Activated CD8-positive, alpha-beta memory T cell treated with anti-CD3 and anti-CD28 coated beads for 4 hours (primary cell): ENCODE measurements at regions not wholly inside any gene's neighbourhood (a gene's known extent, or its start where the extent isn't known, plus 50 kb on each side); places are given as distances from the start of the nearest gene placed in this dataset.

Experiments used
- DNase-seq, 2 donors: peaks; one replicate each; pipeline ENCODE4 v3.0.0-alpha.2; 2020; ENCODE audit warnings: low read depth in 2 of 2

- no peak for DNase-seq
These were observed 400.4 kb upstream of the KIF2A start for GRCh38 chr5:61905613-61906012.

GRCh38 chr5:61906820-61907219 lies 399.2 kb upstream of the KIF2A start:
- DNase-seq: no peak

GRCh38 chr5:61907995-61908394 lies 398.0 kb upstream of the KIF2A start:
- no peak for DNase-seq

- no peak for DNase-seq
These were observed 395.2 kb upstream of the KIF2A start for GRCh38 chr5:61910771-61911170.

GRCh38 chr5:61912559-61912958 lies 393.4 kb upstream of the KIF2A start:
- no peak for DNase-seq

- DNase-seq: no peak
These were observed 390.4 kb upstream of the KIF2A start for GRCh38 chr5:61915646-61916045.

GRCh38 chr5:61916621-61917620 lies 389.1 kb upstream of the KIF2A start:
- DNase-seq: no peak

- DNase-seq: no peak
These were observed 387.4 kb upstream of the KIF2A start for GRCh38 chr5:61918611-61919010.

GRCh38 chr5:61919920-61920319 lies 386.1 kb upstream of the KIF2A start:
- no peak for DNase-seq

GRCh38 chr5:61924251-61924650 lies 381.8 kb upstream of the KIF2A start:
- DNase-seq: no peak

GRCh38 chr5:61926911-61927310 lies 379.1 kb upstream of the KIF2A start:
- DNase-seq: no peak

- no peak for DNase-seq
These were observed 374.8 kb upstream of the KIF2A start for GRCh38 chr5:61931236-61931635.

GRCh38 chr5:61933787-61934626 lies 372.0 kb upstream of the KIF2A start:
- DNase-seq: no peak

- no peak for DNase-seq
These were observed 364.4 kb upstream of the KIF2A start for GRCh38 chr5:61941637-61942036.

- DNase-seq: no peak
These were observed 363.4 kb upstream of the KIF2A start for GRCh38 chr5:61942462-61943049.

- DNase-seq: no peak
These were observed 362.3 kb upstream of the KIF2A start for GRCh38 chr5:61943713-61944112.

GRCh38 chr5:61948151-61948550 lies 357.9 kb upstream of the KIF2A start:
- DNase-seq: no peak

- no peak for DNase-seq
These were observed 356.8 kb upstream of the KIF2A start for GRCh38 chr5:61949054-61949678.

- no peak for DNase-seq
These were observed 356.1 kb upstream of the KIF2A start for GRCh38 chr5:61949679-61950435.

- DNase-seq: no peak
These were observed 354.7 kb upstream of the KIF2A start for GRCh38 chr5:61951295-61951694.

GRCh38 chr5:61953913-61954312 lies 352.1 kb upstream of the KIF2A start:
- DNase-seq: no peak
